ENCODE measurements at regions not wholly inside any gene's neighbourhood (a gene's known extent, or its start where the extent isn't known, plus 50 kb on each side); places are given as distances from the start of the nearest gene placed in this dataset.

DNA sequence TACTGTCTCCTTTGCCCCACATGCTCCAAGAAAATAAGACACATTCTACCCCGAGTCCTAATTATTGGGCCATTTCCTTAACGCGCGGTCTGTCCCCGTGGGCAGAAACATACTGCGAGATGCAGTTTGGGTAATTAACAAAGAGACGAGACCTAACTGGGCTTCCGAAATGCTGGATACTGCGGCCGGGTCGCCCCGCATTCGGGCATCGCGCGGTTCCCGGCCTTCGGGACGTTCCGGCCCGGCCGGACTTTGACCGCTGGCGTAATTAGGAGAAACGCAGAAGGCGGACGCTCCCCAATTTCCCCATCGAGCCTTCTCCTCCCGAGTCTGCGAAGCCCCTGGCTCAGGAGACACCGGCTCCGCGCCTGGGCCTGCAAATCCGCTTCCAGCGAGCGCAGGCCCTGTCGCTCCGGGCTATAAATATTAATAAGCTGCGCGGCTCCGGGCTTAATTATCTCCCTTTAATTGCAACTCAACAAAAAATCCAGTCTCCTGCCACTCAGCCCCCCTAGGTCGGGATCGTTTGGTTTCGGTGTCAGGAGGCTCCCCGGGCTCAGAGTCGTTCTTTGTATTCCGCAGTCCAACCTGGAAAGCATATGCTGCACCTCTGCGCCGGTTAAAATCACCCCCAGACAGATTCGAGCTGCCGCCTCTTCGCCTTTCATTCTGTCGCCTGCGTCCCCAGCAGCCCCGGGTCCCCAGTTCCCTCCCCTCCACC is 131.5 kb downstream of the SPAG6 start:
- no peak for DNase-seq
- Histone ChIP-seq H3K27ac (no peak overlapping the region), H3K36me3 (no peaks in the 10 kb centered on the region), H3K4me1 (peaks cover 5 to 8% of the 10 kb centered on the region in 2 donors), H3K27me3 (peaks cover 39 to 43% (median 40%) of the 10 kb centered on the region in 3 donors), H3K9me3 (no peaks in the 10 kb centered on the region), H3K4me3 (peak overlapping the region; percentile 44 to 55 (median 50))
- ATAC-seq, result no peak
- intact Hi-C loops (cut with DNase I; ENCODE audit: low total_unique reads) (no loop called here), in situ Hi-C loops (cut with MboI; ENCODE audit: low sequenced_read_pairs in 4 of 4) (no loop called here)
- no peak for TF ChIP-seq POLR2A (IDR thresholded peaks at IDR 0.05)
- TF ChIP-seq, protein P1, sequence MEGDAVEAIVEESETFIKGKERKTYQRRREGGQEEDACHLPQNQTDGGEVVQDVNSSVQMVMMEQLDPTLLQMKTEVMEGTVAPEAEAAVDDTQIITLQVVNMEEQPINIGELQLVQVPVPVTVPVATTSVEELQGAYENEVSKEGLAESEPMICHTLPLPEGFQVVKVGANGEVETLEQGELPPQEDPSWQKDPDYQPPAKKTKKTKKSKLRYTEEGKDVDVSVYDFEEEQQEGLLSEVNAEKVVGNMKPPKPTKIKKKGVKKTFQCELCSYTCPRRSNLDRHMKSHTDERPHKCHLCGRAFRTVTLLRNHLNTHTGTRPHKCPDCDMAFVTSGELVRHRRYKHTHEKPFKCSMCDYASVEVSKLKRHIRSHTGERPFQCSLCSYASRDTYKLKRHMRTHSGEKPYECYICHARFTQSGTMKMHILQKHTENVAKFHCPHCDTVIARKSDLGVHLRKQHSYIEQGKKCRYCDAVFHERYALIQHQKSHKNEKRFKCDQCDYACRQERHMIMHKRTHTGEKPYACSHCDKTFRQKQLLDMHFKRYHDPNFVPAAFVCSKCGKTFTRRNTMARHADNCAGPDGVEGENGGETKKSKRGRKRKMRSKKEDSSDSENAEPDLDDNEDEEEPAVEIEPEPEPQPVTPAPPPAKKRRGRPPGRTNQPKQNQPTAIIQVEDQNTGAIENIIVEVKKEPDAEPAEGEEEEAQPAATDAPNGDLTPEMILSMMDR (IDR thresholded peaks at IDR 0.05 in 4 of 5, conservative IDR thresholded peaks at IDR 0.05 in 1 of 5), result no peak

DNA sequence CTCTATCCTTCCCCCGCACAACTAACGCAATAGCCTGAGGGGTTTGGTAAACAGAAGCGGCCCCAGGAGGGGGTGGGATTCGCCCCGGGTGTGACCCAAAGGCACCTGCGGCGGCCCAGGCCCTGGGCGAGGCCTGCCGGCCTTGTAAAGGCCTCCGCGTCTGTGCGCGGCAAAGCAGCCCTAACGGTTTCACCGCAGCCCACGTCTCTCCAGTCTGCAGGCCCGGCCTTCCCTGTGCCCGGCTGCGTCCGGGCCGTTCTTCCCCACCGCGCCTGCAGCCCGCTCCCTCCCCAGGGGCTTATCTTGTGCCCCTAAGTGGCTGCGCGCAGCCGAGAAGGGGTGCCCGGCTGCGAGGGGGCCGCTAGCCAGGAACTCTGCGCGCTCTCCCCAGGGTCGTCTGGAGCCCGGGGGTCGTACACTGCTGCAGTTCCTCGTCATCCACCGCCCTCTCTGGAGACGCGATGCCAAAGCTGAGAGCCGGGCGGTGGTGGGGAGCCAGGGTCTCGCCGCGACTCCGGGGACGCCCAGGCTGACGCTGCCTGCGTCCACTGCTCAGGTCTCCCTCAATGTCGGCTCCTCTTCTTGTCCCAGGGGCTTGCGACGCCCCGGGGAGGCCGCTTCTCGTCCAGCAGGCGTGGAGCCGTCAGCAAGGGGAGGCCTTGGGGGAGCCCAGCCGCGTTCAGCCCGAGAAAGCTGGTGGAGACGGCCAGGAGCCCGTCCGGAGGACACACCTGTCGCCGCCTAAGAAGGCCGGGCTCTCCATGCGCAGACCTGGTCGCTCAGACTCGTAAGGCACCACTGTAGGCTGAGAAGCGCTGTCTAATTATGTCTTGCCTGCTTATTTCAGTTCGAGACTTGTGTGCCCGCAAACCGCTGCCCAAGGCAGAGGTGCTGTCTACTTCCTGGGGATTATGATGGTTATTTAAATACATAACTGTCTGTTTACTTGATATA is 132.3 kb downstream of the SPAG6 start:
- no peak overlapping the region for H3K4me3 ChIP-seq
- TF ChIP-seq POLR2A (IDR thresholded peaks at IDR 0.05), result no peak
- TF ChIP-seq, protein P1 (IDR thresholded peaks at IDR 0.05 in 4 of 5, conservative IDR thresholded peaks at IDR 0.05 in 1 of 5), result no peak
- no peaks in the 10 kb centered on the region for H3K9me3 ChIP-seq
- no peak for DNase-seq
- H3K4me1 ChIP-seq, result peaks cover 5 to 11% of the 10 kb centered on the region in 2 donors
- in situ Hi-C loops (cut with MboI; ENCODE audit: low sequenced_read_pairs in 4 of 4) (no loop called here), intact Hi-C loops (cut with DNase I; ENCODE audit: low total_unique reads) (no loop called here)
- H3K36me3 ChIP-seq, result no peaks in the 10 kb centered on the region
- no peak overlapping the region for H3K27ac ChIP-seq
- H3K27me3 ChIP-seq, result peaks cover 39 to 41% (median 40%) of the 10 kb centered on the region in 3 donors
- no peak for ATAC-seq

DNA sequence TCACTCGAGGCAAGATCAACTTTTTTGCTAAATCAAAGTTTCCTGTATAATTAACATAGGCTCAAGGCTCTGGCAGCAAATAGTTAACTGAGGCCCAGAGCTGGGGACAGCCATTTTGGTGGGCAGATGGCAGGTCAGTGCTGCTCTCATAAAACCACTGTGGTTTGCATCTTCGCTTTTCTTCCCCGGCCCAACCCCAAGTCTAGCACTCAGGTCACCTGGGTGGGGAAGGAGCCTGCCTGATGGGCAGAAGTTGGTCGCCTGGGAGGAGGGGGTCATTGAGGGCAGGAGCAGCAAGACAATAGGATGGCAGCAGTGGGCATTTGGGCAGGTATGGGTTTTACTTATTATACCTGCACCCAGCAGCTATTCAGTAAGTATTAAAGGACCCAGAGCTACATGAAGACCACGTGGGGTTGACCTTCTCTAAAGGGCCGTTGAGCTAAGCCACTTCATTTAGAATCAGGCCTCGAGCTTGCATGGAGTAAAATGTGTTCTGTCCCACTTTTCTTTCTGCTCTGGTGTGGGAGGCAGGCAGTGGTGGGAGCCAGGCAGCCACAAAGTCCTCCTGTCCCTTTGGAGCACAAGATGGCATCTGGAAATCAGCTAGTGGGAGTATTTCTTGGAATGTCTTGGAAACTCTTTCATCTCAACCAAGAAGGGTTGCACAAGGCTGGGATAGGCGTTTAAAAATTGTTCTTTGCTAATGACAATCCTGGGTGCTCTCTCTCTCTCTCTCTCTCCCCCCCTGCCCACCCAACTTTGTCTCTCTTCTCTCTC is 133.4 kb downstream of the SPAG6 start:
- intact Hi-C loops (cut with DNase I; ENCODE audit: low total_unique reads), result no loop called here
- no peak for DNase-seq
- Histone ChIP-seq H3K36me3 (no peaks in the 10 kb centered on the region), H3K27ac (no peak overlapping the region), H3K27me3 (peaks cover 33 to 38% (median 36%) of the 10 kb centered on the region in 3 donors), H3K9me3 (no peaks in the 10 kb centered on the region), H3K4me3 (no peak overlapping the region), H3K4me1 (peaks cover 5 to 12% of the 10 kb centered on the region in 2 donors)
- ATAC-seq, result no peak
- TF ChIP-seq, protein P1 (IDR thresholded peaks at IDR 0.05 in 4 of 5, conservative IDR thresholded peaks at IDR 0.05 in 1 of 5), result no peak
- in situ Hi-C loops (cut with MboI; ENCODE audit: low sequenced_read_pairs in 4 of 4), result no loop called here

DNA sequence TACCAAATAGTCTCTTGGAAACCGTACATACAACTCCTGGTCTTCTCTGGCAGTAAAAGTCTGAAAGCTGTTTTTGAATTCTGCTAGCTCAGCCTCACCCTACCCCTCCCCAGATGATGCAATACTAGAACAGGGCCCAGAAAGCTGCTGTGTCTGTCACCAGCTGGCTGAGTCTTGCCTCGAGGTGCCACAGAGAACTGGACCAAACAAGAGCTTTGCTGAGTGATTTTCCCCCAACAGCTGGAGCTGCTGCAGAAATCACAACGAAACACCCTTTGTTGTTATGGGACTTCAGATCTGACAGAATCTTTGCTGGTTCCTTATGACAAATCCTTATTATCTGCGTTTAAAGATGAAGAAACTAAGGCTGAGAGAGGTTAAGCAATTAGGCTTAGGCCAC is 134.1 kb downstream of the SPAG6 start:
- Histone ChIP-seq H3K9me3 (no peaks in the 10 kb centered on the region), H3K4me1 (peaks cover 5 to 12% of the 10 kb centered on the region in 2 donors), H3K36me3 (no peaks in the 10 kb centered on the region), H3K27me3 (peaks cover 26 to 31% (median 29%) of the 10 kb centered on the region in 3 donors), H3K27ac (no peak overlapping the region), H3K4me3 (no peak overlapping the region)
- TF ChIP-seq, protein P1 (IDR thresholded peaks at IDR 0.05 in 4 of 5, conservative IDR thresholded peaks at IDR 0.05 in 1 of 5), result no peak
- no peak for TF ChIP-seq POLR2A (IDR thresholded peaks at IDR 0.05)
- DNase-seq, result no peak
- intact Hi-C loops (cut with DNase I; ENCODE audit: low total_unique reads) (no loop called here), in situ Hi-C loops (cut with MboI; ENCODE audit: low sequenced_read_pairs in 4 of 4) (no loop called here)
- ATAC-seq, result no peak

Measured in gastrocnemius medialis (tissue), 4 donors.